Activated CD8-positive, alpha-beta memory T cell treated with anti-CD3 and anti-CD28 coated beads for 4 hours (primary cell): ENCODE measurements at regions not wholly inside any gene's neighbourhood (a gene's known extent, or its start where the extent isn't known, plus 50 kb on each side); places are given as distances from the start of the nearest gene placed in this dataset.
"Not testable (repeated sequence)": the region's sequence is repeated elsewhere in the genome, so short reads cannot be mapped to it uniquely, and the experiment has no call there.

Experiments used
- DNase-seq, 2 donors: peaks; one replicate each; pipeline ENCODE4 v3.0.0-alpha.2; 2020; ENCODE audit warnings: low read depth in 2 of 2

GRCh38 chr2:226087051-226087450 lies 687.5 kb downstream of the NYAP2 start:
- no peak for DNase-seq

- no peak for DNase-seq
These were observed 686.7 kb downstream of the NYAP2 start for GRCh38 chr2:226086190-226086589.

GRCh38 chr2:226085425-226085824 lies 685.9 kb downstream of the NYAP2 start:
- DNase-seq, result not testable (repeated sequence)

GRCh38 chr2:226080334-226080733 lies 680.8 kb downstream of the NYAP2 start:
- DNase-seq, result no peak

GRCh38 chr2:226079671-226080181 lies 680.2 kb downstream of the NYAP2 start:
- DNase-seq, result no peak

GRCh38 chr2:226079196-226079595 lies 679.7 kb downstream of the NYAP2 start:
- no peak for DNase-seq

GRCh38 chr2:226078666-226079065 lies 679.2 kb downstream of the NYAP2 start:
- DNase-seq, result no peak

- DNase-seq, result no peak
These were observed 678.3 kb downstream of the NYAP2 start for GRCh38 chr2:226077841-226078240.

GRCh38 chr2:226077031-226077430 lies 677.5 kb downstream of the NYAP2 start:
- DNase-seq, result no peak

GRCh38 chr2:226076529-226076928 lies 677.0 kb downstream of the NYAP2 start:
- no peak for DNase-seq

GRCh38 chr2:226074391-226074790 lies 674.9 kb downstream of the NYAP2 start:
- DNase-seq, result no peak

- no peak for DNase-seq
These were observed 674.1 kb downstream of the NYAP2 start for GRCh38 chr2:226073496-226074160.

GRCh38 chr2:226066873-226067272 lies 667.4 kb downstream of the NYAP2 start:
- DNase-seq, result no peak

GRCh38 chr2:226066391-226066790 lies 666.9 kb downstream of the NYAP2 start:
- DNase-seq, result no peak

- no peak for DNase-seq
These were observed 665.5 kb downstream of the NYAP2 start for GRCh38 chr2:226064932-226065570.

GRCh38 chr2:226063704-226064440 lies 664.4 kb downstream of the NYAP2 start:
- DNase-seq, result no peak

- no peak for DNase-seq
These were observed 660.6 kb downstream of the NYAP2 start for GRCh38 chr2:226059961-226060627.

GRCh38 chr2:226057914-226058313 lies 658.4 kb downstream of the NYAP2 start:
- no peak for DNase-seq

- no peak for DNase-seq
These were observed 657.9 kb downstream of the NYAP2 start for GRCh38 chr2:226057365-226057764.

- no peak for DNase-seq
These were observed 653.4 kb downstream of the NYAP2 start for GRCh38 chr2:226052772-226053416.

- DNase-seq, result no peak
These were observed 651.3 kb downstream of the NYAP2 start for GRCh38 chr2:226050822-226051221.

- no peak for DNase-seq
These were observed 649.1 kb downstream of the NYAP2 start for GRCh38 chr2:226048611-226049010.
